WTC11 (cell line): ENCODE measurements at regions not wholly inside any gene's neighbourhood (a gene's known extent, or its start where the extent isn't known, plus 50 kb on each side); places are given as distances from the start of the nearest gene placed in this dataset.
"Not testable (repeated sequence)": the region's sequence is repeated elsewhere in the genome, so short reads cannot be mapped to it uniquely, and the experiment has no call there.

ENCODE experiments used
- ATAC-seq: fragments of 200-7000 bp; cut with Tn5 transposase; 2 replicates; pipeline ENCODE4 v1.10.0; 2021; ENCODE audit warnings: mild to moderate bottlenecking, moderate library complexity
- CTCF ChIA-PET: fragments of 300-600 bp; sonication (Branson Sonifier 250); formaldehyde crosslinking; loops from one replicate; lab custom pipeline; 2021; ENCODE audit warnings: antibody characterized with exemption; lab: Charles Lee
- POLR2A ChIA-PET: fragments of 350-600 bp; sonication (Branson Sonifier 250); formaldehyde crosslinking; loops from one replicate; lab custom pipeline; 2021; ENCODE audit warnings: antibody characterized with exemption; lab: Charles Lee
- DNase-seq: peaks from one replicate; pipeline ENCODE4 v3.0.0; 2021; ENCODE audit warnings: low spot score
- H3K27ac Mint-ChIP-seq: 2 replicates; pipeline ENCODE4 v1.8.0; 2021; ENCODE audit warnings: mixed read lengths
- H3K27me3 Mint-ChIP-seq: 2 replicates; pipeline ENCODE4 v1.8.0; 2021; ENCODE audit warnings: low read depth, mild to moderate bottlenecking, moderate library complexity, mixed read lengths
- H3K36me3 Mint-ChIP-seq: 2 replicates; pipeline ENCODE4 v1.8.0; 2021; ENCODE audit warnings: mixed read lengths
- H3K4me1 Mint-ChIP-seq: 2 replicates; pipeline ENCODE4 v1.8.0; 2022; ENCODE audit warnings: mixed read lengths
- H3K4me3 Mint-ChIP-seq: 2 replicates; pipeline ENCODE4 v1.8.0; 2021; ENCODE audit warnings: mild to moderate bottlenecking, moderate library complexity, mixed read lengths
- H3K9me3 Mint-ChIP-seq: 2 replicates; pipeline ENCODE4 v1.8.0; 2021; ENCODE audit warnings: mixed read lengths
- AFF4 ChIP-seq: sonication (generic); formaldehyde crosslinking; IDR thresholded peaks from 2 replicates; pipeline ENCODE4 v1.8.1; 2023; ENCODE audit warnings: mild to moderate bottlenecking, missing genetic modification reagents, borderline replicate concordance
- ATF3 ChIP-seq: sonication (generic); formaldehyde crosslinking; conservative IDR thresholded peaks from 2 replicates; pipeline ENCODE4 v1.8.1; 2022; ENCODE audit warnings: mild to moderate bottlenecking, missing genetic modification reagents
- CREB1 ChIP-seq: sonication (generic); formaldehyde crosslinking; IDR thresholded peaks from 2 replicates; pipeline ENCODE4 v1.8.0; 2023; ENCODE audit warnings: mild to moderate bottlenecking, missing genetic modification reagents
- CREM ChIP-seq: sonication (generic); formaldehyde crosslinking; IDR thresholded peaks from 2 replicates; pipeline ENCODE4 v1.8.1; 2022; ENCODE audit warnings: mild to moderate bottlenecking, missing genetic modification reagents, moderate library complexity
- E2F4 ChIP-seq: sonication (generic); formaldehyde crosslinking; IDR thresholded peaks from 2 replicates; pipeline ENCODE4 v1.8.1; 2022; ENCODE audit warnings: low read depth, mild to moderate bottlenecking, moderate library complexity, missing genetic modification reagents, borderline replicate concordance
- ESRRA ChIP-seq: sonication (generic); formaldehyde crosslinking; IDR thresholded peaks from 2 replicates; pipeline ENCODE4 v1.8.1; 2022; ENCODE audit warnings: mild to moderate bottlenecking, missing genetic modification reagents, borderline replicate concordance
- GRHL2 ChIP-seq: fragments of 250-450 bp; sonication (Bioruptor Pico); IDR thresholded peaks from 2 replicates; pipeline ENCODE4 v1.8.0; 2022; ENCODE audit warnings: mild to moderate bottlenecking, moderate library complexity; ENCODE audit not compliant: insufficient replicate concordance, severe bottlenecking
- KAT7 ChIP-seq: sonication (generic); formaldehyde crosslinking; IDR thresholded peaks from 2 replicates; pipeline ENCODE4 v1.8.1; 2023; ENCODE audit warnings: missing genetic modification reagents, mild to moderate bottlenecking, borderline replicate concordance
- MYBL2 ChIP-seq: sonication (generic); formaldehyde crosslinking; IDR thresholded peaks from 2 replicates; pipeline ENCODE4 v1.8.1; 2023; ENCODE audit warnings: mild to moderate bottlenecking, moderate library complexity, missing genetic modification reagents
- NR1H2 ChIP-seq: sonication (generic); formaldehyde crosslinking; IDR thresholded peaks from 2 replicates; pipeline ENCODE4 v1.9.0; 2021; ENCODE audit warnings: mild to moderate bottlenecking, moderate library complexity, missing genetic modification reagents
- PREB ChIP-seq: sonication (generic); formaldehyde crosslinking; IDR thresholded peaks from 2 replicates; pipeline ENCODE4 v1.8.1; 2022; ENCODE audit warnings: mild to moderate bottlenecking, missing genetic modification reagents, moderate library complexity, borderline replicate concordance
- RELA ChIP-seq: sonication (generic); formaldehyde crosslinking; IDR thresholded peaks from 2 replicates; pipeline ENCODE4 v1.8.1; 2022; ENCODE audit warnings: missing genetic modification reagents, mild to moderate bottlenecking, borderline replicate concordance
- RORB ChIP-seq: fragments of 250-450 bp; sonication (Bioruptor Pico); IDR thresholded peaks from 2 replicates; pipeline ENCODE4 v1.9.0; 2021; ENCODE audit warnings: mild to moderate bottlenecking
- TEAD1 ChIP-seq: sonication (generic); formaldehyde crosslinking; IDR thresholded peaks from 2 replicates; pipeline ENCODE4 v1.8.0; 2022; ENCODE audit warnings: mild to moderate bottlenecking, missing genetic modification reagents
- USF2 ChIP-seq: sonication (generic); formaldehyde crosslinking; IDR thresholded peaks from 2 replicates; pipeline ENCODE4 v1.8.1; 2023; ENCODE audit warnings: mild to moderate bottlenecking, missing genetic modification reagents, moderate library complexity
- ZMAT4 ChIP-seq: fragments of 250-450 bp; sonication (Bioruptor Pico); IDR thresholded peaks from 2 replicates; pipeline ENCODE4 v1.9.0; 2021; ENCODE audit warnings: mild to moderate bottlenecking
- ZNF263 ChIP-seq: sonication (generic); formaldehyde crosslinking; IDR thresholded peaks from 2 replicates; pipeline ENCODE4 v1.8.1; 2022; ENCODE audit warnings: low read depth, mild to moderate bottlenecking, moderate library complexity, missing genetic modification reagents
- ZNF317 ChIP-seq: sonication (generic); formaldehyde crosslinking; IDR thresholded peaks from 2 replicates; pipeline ENCODE4 v1.8.1; 2023; ENCODE audit warnings: low read depth, mild to moderate bottlenecking, moderate library complexity, missing genetic modification reagents, borderline replicate concordance
- ZNF423 ChIP-seq: fragments of 250-450 bp; sonication (Bioruptor Pico); IDR thresholded peaks from 2 replicates; pipeline ENCODE4 v2.1.2; 2022; ENCODE audit warnings: mild to moderate bottlenecking, moderate library complexity

GRCh38 chr6:88499436-88499835 is 333.3 kb upstream of the CNR1 start:
- TF ChIP-seq GRHL2 (CRISPR knock-in tag), result no peak
- TF ChIP-seq USF2 (CRISPR knock-in tag), result no peak
- no peak for TF ChIP-seq ZNF423 (CRISPR knock-in tag)
- no peak for TF ChIP-seq ZMAT4 (CRISPR knock-in tag)
- no peak for TF ChIP-seq MYBL2 (CRISPR knock-in tag)
- TF ChIP-seq CREB1 (CRISPR knock-in tag), result no peak
- no peak for TF ChIP-seq ESRRA (CRISPR knock-in tag)
- TF ChIP-seq, all 79 proteins: peak for 0
- ChIA-PET POLR2A (no interaction called here), CTCF (interaction anchor here (0.6 kb wide), 1 partner anchor 587 kb away, joined by 3 read pairs; no protein-coding TSS in a partner anchor)
- ATAC-seq (no peak), DNase-seq (no peak)
- Mint-ChIP-seq H3K9me3 (peaks cover 10% of the 10 kb centered on the region), H3K4me3 (no peak overlapping the region), H3K27me3 (no peaks in the 10 kb centered on the region), H3K27ac (no peak overlapping the region), H3K4me1 (peaks cover 8% of the 10 kb centered on the region; the same call in 1 of the 2 replicates), H3K36me3 (no peaks in the 10 kb centered on the region; the same call in 1 of the 2 replicates)

- H3K36me3 Mint-ChIP-seq, H3K27me3 Mint-ChIP-seq, H3K4me1 Mint-ChIP-seq, H3K27ac Mint-ChIP-seq, CTCF ChIA-PET, DNase-seq, H3K4me3 Mint-ChIP-seq, ATAC-seq, POLR2A ChIA-PET: not testable (repeated sequence)
- peaks cover 22% of the 10 kb centered on the region for H3K9me3 Mint-ChIP-seq
Measured at GRCh38 chr6:88497403-88497802, 331.3 kb upstream of the CNR1 start.

GRCh38 chr6:88494401-88495140 is 328.4 kb upstream of the CNR1 start:
- Mint-ChIP-seq H3K36me3 (no peaks in the 10 kb centered on the region; the same call in 1 of the 2 replicates), H3K27ac (no peak overlapping the region)
- DNase-seq, result no peak
- CTCF ChIA-PET, result no interaction called here
- TF ChIP-seq RELA, result no peak
- TF ChIP-seq NR1H2, result no peak
- no peak for TF ChIP-seq KAT7
- TF ChIP-seq, all 79 proteins: peak for 0
- POLR2A ChIA-PET, result no interaction called here
- H3K4me3 Mint-ChIP-seq, result no peak overlapping the region
- ATAC-seq, result no peak
- peaks cover 22% of the 10 kb centered on the region for H3K9me3 Mint-ChIP-seq
- H3K27me3 Mint-ChIP-seq, result no peaks in the 10 kb centered on the region
- H3K4me1 Mint-ChIP-seq, result peaks cover 13% of the 10 kb centered on the region

- no peaks in the 10 kb centered on the region for H3K27me3 Mint-ChIP-seq
- no peak for ATAC-seq
- peaks cover 13% of the 10 kb centered on the region for H3K4me1 Mint-ChIP-seq
- CTCF ChIA-PET, result interaction anchor here (0.9 to 1.8 kb wide), 6 partner anchors 11 to 564 kb away, joined by 3 to 8 read pairs (median 6); no protein-coding TSS in a partner anchor
- TF ChIP-seq RELA (no peak), RORB (CRISPR knock-in tag) (no peak), CREM (no peak), ZNF317 (CRISPR knock-in tag) (no peak), ATF3 (CRISPR knock-in tag) (no peak), AFF4 (CRISPR knock-in tag) (no peak), E2F4 (CRISPR knock-in tag) (no peak), CREB1 (CRISPR knock-in tag) (no peak), ZNF263 (CRISPR knock-in tag) (no peak), TEAD1 (no peak), PREB (CRISPR knock-in tag) (no peak)
- no peak overlapping the region for H3K27ac Mint-ChIP-seq
- no peaks in the 10 kb centered on the region; the same call in 1 of the 2 replicates for H3K36me3 Mint-ChIP-seq
- DNase-seq, result no peak
- peaks cover 22% of the 10 kb centered on the region for H3K9me3 Mint-ChIP-seq
- POLR2A ChIA-PET, result no interaction called here
- no peak overlapping the region for H3K4me3 Mint-ChIP-seq
Measured at GRCh38 chr6:88493717-88494116, 327.6 kb upstream of the CNR1 start.
